ENCODE measurements at regions not wholly inside any gene's neighbourhood (a gene's known extent, or its start where the extent isn't known, plus 50 kb on each side); places are given as distances from the start of the nearest gene placed in this dataset.
"Not testable (repeated sequence)": the region's sequence is repeated elsewhere in the genome, so short reads cannot be mapped to it uniquely, and the experiment has no call there.

GRCh38 chr14:71618716-71619115 is 313.5 kb upstream of the RGS6 start:
- no peak for DNase-seq

GRCh38 chr14:71619472-71619871 is 312.8 kb upstream of the RGS6 start:
- no peak for DNase-seq

GRCh38 chr14:71620401-71620800 is 311.8 kb upstream of the RGS6 start:
- no peak for DNase-seq

GRCh38 chr14:71621276-71621675 is 311.0 kb upstream of the RGS6 start:
- no peak for DNase-seq

- DNase-seq, result no peak
Measured at GRCh38 chr14:71621980-71622605, 310.1 kb upstream of the RGS6 start.

GRCh38 chr14:71623939-71624338 is 308.3 kb upstream of the RGS6 start:
- DNase-seq, result no peak

- no peak for DNase-seq
Measured at GRCh38 chr14:71625175-71625574, 307.1 kb upstream of the RGS6 start.

GRCh38 chr14:71625891-71626701 is 306.1 kb upstream of the RGS6 start:
- no peak for DNase-seq

GRCh38 chr14:71628433-71628832 is 303.8 kb upstream of the RGS6 start:
- DNase-seq, result no peak

GRCh38 chr14:71629250-71629649 is 303.0 kb upstream of the RGS6 start:
- no peak for DNase-seq

- DNase-seq, result no peak
Measured at GRCh38 chr14:71629765-71630492, 302.3 kb upstream of the RGS6 start.

GRCh38 chr14:71631030-71631429 is 301.2 kb upstream of the RGS6 start:
- not testable (repeated sequence) for DNase-seq

- DNase-seq, result no peak
Measured at GRCh38 chr14:71632440-71632946, 299.7 kb upstream of the RGS6 start.

GRCh38 chr14:71636076-71636475 is 296.2 kb upstream of the RGS6 start:
- DNase-seq, result no peak

- no peak for DNase-seq
Measured at GRCh38 chr14:71636820-71637471, 295.3 kb upstream of the RGS6 start.

GRCh38 chr14:71638523-71639196 is 293.6 kb upstream of the RGS6 start:
- no peak for DNase-seq

- DNase-seq, result no peak
Measured at GRCh38 chr14:71642715-71643114, 289.5 kb upstream of the RGS6 start.

- no peak for DNase-seq
Measured at GRCh38 chr14:71645656-71646055, 286.6 kb upstream of the RGS6 start.

- no peak for DNase-seq
Measured at GRCh38 chr14:71646518-71646917, 285.7 kb upstream of the RGS6 start.

- DNase-seq, result no peak
Measured at GRCh38 chr14:71647086-71647784, 285.0 kb upstream of the RGS6 start.

- DNase-seq, result no peak
Measured at GRCh38 chr14:71648725-71649124, 283.5 kb upstream of the RGS6 start.
